ENCODE measurements at regions not wholly inside any gene's neighbourhood (a gene's known extent, or its start where the extent isn't known, plus 50 kb on each side); places are given as distances from the start of the nearest gene placed in this dataset.

- DNase-seq, result no peak
Observed at GRCh38 chr2:42969231-42970150, 177.1 kb upstream of the HAAO start.

- DNase-seq, result no peak
Observed at GRCh38 chr2:42967959-42968674, 175.7 kb upstream of the HAAO start.

DNA sequence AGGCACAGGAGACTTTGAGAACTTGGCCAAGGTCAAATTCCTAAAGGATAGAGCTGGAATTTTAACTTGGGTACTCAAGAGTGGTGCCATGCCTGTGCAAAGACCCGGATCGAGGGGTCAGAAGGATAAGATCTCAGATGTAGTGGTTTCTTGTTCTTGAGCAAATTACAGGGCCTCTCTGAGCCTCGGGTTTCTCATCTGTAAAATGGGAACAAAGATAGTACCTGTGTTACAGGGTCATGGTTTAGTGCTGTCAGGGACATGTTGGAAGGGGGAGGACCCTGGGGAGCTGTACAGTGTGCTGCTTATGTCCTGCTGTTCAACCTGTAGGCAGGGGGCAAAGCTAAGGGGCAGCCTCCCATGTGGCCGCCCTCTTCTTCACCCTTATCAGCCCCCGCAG, 173.5 kb upstream of the HAAO start:
- DNase-seq, result no peak

DNA sequence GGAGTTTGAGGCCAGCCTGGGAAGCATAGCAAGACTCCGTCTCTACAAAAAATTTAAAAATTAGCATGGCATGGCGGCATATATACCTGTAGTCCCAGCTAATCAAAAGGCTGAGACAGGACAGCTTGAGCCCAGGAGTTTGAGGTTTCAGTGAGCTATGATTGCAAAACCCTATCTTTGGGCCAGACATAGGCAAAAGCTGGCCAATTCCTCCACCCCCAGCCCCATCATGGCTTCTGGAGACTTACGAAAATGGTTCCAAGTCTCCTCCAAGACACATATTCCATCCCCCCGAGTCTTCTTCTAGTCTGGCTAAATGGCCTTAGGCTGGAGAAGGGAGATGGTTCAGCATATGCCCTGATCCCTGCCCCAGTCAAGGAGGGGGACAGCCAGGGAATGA, 172.8 kb upstream of the HAAO start:
- no peak for DNase-seq

DNA sequence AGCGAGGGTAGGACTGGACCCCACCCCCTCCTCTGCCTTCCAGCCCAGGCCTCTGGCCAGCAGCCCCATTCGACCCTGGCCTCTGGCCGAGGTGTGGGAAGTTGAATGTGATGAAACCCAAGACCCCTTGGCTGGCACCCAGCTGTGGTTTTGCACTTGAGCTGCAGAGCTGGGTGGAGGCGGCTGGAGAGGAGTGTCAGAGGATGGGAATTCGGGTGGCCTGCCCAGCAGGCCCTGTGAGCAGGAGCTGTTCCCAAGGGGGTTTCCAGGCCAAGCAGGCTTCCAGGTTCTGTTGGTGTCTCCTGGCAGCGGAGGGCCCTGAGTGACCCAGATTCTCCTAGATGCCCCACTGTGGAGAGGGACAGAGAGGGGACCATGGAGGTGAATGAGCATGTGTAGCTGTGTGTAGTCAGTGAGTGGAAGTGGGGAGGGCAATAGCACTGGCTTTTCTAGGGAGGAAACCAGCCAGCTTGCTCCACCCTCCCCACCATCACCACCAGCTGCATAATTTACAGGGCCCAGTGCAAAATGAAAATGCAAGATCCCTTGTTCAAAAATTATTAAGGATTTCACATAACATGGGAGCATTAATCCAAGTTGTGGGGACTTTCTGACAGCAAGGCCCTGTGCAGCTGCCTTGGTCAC, 172.2 kb upstream of the HAAO start:
- no peak for DNase-seq

- DNase-seq, result no peak
Observed at GRCh38 chr2:42963452-42964068, 171.2 kb upstream of the HAAO start.

DNA sequence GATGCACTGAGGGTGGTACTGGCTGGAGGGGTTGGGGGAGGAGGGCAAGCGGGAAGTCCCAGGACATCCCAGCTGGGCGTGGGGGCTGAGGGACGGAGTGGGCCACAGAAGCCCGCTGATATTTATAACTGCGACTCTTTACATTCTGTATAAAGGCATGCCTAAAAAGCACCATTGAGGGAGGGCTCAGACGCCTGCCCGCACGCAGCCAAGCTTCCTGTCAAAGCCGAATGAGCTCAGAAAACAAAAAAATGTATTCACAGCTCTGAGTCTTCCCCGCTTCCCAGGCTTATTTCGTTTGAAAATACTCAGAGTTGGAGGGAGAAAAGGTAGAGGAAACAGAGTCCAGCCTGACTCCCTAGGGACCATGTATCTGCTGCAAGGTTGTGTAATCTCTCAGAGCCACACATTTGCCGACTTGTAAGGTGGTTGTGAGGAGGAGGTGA, 170.1 kb upstream of the HAAO start:
- DNase-seq, result no peak

DNA sequence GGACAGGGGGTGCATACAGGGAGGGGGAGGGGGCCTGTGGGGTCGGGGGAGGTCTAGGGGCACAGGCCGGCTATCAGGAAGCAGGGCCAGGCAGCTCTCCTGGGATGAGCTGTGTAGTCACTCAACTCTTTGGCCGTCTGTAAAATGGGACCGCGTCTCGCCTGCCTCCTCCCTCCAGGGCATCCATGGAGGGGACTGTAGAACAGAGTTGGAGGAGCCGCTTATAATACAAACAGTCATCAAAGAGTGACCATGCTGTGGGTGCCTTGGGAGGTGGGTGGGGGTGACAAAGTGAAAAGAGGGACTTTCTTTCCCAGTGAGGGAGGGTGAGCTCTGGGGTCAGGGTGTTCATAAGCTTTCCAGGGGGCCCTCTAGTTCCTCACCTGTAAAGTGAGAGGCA, 169.6 kb upstream of the HAAO start:
- no peak for DNase-seq

DNA sequence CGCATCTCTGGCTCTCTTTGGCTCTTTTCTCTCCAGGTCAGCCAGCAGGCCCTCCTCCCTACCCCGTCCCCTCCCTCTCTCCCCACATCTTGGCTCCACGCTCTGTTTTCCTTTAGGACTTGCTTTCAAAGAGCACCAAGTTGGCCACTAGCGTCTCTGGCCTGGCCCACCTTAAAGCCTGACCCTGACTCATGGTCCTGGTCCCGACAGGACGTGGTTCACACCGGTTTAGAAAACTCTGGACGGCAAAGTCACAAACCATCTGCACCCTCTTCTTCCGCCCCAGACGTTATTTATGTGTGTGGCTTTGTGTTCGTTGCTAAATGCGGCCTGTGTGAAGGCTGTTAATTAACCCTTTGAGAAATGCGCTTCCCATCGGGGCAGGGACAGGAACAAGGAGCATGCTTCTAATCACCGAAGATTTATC, 169.0 kb upstream of the HAAO start:
- no peak for DNase-seq

GRCh38 chr2:42960842-42961180, 168.4 kb upstream of the HAAO start:
- no peak for DNase-seq

GRCh38 chr2:42960002-42960841, 167.8 kb upstream of the HAAO start:
- DNase-seq, result no peak

GRCh38 chr2:42959234-42960001, 167.0 kb upstream of the HAAO start:
- no peak for DNase-seq

DNA sequence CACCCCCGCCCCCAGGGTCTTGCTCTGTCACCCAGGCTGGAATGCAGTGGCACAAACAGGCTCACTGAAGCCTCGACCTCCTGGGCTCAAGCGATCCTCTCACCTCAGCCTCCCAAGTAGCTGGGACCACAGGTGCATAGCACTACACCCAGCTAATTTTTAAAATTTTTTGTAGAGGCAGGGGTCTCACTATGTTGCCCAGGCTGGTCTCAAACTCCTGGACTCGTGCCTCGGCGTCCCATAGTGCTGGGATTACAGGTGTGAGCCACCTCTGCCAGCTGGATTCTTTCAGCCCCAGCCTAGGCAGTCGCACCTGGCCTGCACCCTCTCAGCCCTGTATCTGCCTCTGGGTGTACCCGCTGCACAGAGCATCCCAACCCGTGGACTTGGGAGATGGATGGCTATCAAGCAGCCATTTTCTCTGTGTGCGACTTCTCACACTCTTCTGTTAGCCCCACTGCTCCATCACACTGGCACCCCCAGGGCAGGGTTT, 166.4 kb upstream of the HAAO start:
- no peak for DNase-seq

DNA sequence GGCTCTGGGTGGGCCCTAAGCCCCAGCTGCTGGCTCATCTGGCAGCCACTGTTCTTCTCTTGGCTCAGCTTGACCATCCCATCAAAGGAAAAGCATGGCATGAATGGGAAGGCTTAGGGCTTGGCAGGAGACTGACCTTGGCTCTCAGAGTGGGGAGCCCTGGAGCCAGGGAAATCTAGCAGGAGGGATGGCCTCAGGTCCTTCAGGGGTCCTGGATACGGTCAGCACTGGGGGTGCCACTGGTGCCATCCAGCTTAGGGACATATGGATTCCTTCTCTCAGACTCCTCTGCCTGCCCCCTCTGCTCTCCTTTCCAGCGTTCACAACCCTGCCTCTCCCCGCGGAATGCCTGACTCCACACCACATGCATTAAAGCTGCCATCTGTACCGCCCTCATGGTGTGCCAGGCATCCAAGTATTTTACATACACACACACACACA, 165.5 kb upstream of the HAAO start:
- no peak for DNase-seq

GRCh38 chr2:42957109-42957860, 164.9 kb upstream of the HAAO start:
- no peak for DNase-seq

DNA sequence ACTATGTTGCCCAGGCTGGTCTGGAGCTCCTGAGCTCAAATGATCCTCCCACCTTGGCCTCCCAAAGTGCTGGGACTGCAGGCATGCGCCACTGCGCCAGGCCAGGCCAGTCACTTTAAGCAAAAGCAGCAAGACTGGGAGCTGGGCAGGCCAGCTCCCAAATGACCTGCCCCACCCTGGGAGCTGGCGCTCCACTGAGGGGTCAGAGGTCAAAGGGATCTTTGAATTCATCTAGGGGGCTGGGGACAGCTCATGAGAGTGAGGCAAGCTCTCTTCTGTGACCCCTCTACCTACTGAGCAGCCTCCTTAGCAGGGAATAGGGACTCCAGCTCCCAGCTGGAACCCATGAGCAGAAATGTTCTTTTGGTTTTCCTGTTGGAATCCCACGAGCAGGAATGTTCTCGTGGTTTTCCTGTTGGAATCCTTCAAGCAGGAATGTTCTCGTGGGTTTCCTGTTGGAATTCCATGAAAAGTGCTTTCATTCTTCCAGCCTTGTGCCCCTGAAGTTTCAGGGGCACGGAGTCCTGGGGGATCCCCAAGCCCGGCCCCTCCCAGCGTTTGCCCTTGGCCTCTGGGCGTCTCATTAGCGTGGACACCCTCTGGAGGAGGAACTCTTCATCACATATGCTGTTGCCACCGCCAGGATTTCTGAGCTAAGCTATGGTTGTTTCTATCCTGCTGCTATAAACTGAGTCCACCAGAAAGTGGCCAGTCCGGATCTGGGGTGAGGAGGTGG, 162.0 kb upstream of the HAAO start:
- no peak for DNase-seq

DNA sequence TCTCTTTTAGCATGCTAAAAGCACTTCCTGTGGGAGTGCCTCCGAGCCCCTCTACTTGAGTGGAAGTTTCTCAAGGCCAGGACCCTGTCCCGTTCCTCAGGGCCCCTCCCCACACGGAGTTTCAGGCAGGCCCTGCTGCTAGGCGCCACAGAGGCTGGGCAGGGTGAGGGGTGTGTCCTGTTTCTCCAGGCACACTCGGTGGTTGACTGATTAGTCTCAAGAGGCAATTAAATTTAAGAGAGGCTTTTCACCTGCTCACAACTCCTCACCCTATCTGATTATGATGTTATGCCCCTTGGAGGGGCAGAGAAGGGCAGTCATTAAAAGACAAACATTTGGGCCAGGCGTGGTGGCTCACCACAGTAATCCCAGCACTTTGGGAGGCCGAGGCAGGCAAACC, 160.8 kb upstream of the HAAO start:
- DNase-seq, result no peak

DNA sequence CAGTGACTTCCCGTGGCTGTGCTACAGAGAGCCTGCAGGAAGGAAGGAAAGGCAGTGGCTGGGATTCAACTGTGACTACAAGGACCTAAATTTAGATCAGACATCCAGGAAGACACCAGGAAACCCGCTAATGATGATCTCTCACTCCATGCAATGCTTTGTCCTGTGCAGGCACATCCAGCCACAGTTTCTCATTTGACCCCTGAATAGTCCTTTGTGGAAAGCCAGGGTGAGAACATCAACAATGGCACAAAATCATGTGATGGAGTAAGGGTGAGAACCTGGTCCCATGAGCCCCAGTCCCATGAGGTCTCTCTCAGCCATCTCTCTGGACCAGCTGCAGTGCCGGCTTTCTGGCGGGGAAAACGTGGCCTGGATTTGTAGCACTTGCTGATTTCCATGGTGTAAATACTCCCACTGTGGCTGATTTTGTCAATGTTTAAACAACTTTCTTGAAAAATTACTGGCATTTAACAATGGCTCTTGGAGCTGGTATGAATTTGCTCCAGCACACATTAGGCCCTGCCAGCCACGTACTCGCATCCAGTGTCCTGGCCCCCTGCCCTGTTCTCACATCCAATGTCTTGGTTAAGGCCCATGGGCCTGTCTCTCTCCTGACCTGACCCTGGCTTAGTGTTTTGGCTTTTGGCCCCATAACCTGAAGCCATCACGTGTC, 159.0 kb upstream of the HAAO start:
- DNase-seq, result no peak

- DNase-seq, result no peak
Observed at GRCh38 chr2:42949125-42949524, 156.7 kb upstream of the HAAO start.
